ENCODE measurements at regions not wholly inside any gene's neighbourhood (a gene's known extent, or its start where the extent isn't known, plus 50 kb on each side); places are given as distances from the start of the nearest gene placed in this dataset.

DNA sequence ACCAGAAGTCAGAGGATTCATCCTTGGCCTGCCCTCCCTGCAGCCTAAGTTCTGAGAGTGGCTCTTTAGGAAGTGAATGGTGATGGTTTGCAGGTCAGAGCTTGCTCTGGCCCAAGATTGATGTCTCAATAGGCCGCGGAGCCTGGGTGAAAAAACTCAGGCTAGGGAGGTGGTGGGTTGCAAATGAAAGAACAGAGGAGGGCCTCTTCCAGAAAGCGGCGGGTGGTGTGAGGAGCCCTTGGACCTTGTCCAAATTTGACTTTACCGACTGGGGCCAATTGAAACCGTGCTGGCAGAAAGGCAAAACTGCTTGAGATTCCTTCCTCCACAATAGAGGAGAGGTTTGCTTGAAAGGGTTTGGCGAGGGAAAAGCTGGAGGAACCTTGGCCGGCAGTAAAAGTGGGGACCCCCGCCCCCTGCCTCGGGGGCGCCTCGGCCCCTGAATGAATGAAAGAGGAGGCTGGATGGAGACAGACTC, 331.3 kb downstream of the SEC14L1 start:
- TF ChIP-seq EZH2 (IDR thresholded peaks at IDR 0.05; ENCODE audit: low read length, missing control alignments) = no peak
- TF ChIP-seq, protein P1, sequence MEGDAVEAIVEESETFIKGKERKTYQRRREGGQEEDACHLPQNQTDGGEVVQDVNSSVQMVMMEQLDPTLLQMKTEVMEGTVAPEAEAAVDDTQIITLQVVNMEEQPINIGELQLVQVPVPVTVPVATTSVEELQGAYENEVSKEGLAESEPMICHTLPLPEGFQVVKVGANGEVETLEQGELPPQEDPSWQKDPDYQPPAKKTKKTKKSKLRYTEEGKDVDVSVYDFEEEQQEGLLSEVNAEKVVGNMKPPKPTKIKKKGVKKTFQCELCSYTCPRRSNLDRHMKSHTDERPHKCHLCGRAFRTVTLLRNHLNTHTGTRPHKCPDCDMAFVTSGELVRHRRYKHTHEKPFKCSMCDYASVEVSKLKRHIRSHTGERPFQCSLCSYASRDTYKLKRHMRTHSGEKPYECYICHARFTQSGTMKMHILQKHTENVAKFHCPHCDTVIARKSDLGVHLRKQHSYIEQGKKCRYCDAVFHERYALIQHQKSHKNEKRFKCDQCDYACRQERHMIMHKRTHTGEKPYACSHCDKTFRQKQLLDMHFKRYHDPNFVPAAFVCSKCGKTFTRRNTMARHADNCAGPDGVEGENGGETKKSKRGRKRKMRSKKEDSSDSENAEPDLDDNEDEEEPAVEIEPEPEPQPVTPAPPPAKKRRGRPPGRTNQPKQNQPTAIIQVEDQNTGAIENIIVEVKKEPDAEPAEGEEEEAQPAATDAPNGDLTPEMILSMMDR (conservative IDR thresholded peaks at IDR 0.05 in 1 of 2, IDR thresholded peaks at IDR 0.05 in 1 of 2; ENCODE audit: low read depth in 1 of 2, low read length in 2 of 2) = no peak
